CD4-positive, alpha-beta T cell treated with Interferon alpha-2 for 1 hour (primary cell): ENCODE measurements at regions not wholly inside any gene's neighbourhood (a gene's known extent, or its start where the extent isn't known, plus 50 kb on each side); places are given as distances from the start of the nearest gene placed in this dataset.
"Not testable (repeated sequence)": the region's sequence is repeated elsewhere in the genome, so short reads cannot be mapped to it uniquely, and the experiment has no call there.

Source experiments
- DNase-seq, 2 donors: peaks; one replicate each; pipeline ENCODE4 v3.0.0-alpha.2; 2020 to 2022

GRCh38 chr2:72078773-72079172 is 68.9 kb downstream of the CYP26B1 start:
- DNase-seq, result no peak

- DNase-seq, result no peak
Observed at GRCh38 chr2:72077702-72078169, 69.9 kb downstream of the CYP26B1 start.

- not testable (repeated sequence) for DNase-seq
Observed at GRCh38 chr2:72073373-72073772, 74.3 kb downstream of the CYP26B1 start.

- not testable (repeated sequence) for DNase-seq
Observed at GRCh38 chr2:72064197-72064596, 83.5 kb downstream of the CYP26B1 start.

- DNase-seq, result no peak
Observed at GRCh38 chr2:72062336-72062735, 85.3 kb downstream of the CYP26B1 start.

- DNase-seq, result no peak
Observed at GRCh38 chr2:72057308-72057707, 90.4 kb downstream of the CYP26B1 start.

- DNase-seq, result no peak
Observed at GRCh38 chr2:72051971-72052505, 95.6 kb downstream of the CYP26B1 start.

GRCh38 chr2:72051204-72051603 is 96.5 kb downstream of the CYP26B1 start:
- DNase-seq, result no peak

GRCh38 chr2:72050734-72051133 is 96.9 kb downstream of the CYP26B1 start:
- DNase-seq, result no peak

- no peak for DNase-seq
Observed at GRCh38 chr2:72048881-72049477, 98.7 kb downstream of the CYP26B1 start.

GRCh38 chr2:72043985-72044384 is 103.7 kb downstream of the CYP26B1 start:
- no peak for DNase-seq

GRCh38 chr2:72041638-72042111 is 106.0 kb downstream of the CYP26B1 start:
- no peak for DNase-seq

GRCh38 chr2:72040629-72041571 is 106.8 kb downstream of the CYP26B1 start:
- no peak for DNase-seq

- no peak for DNase-seq
Observed at GRCh38 chr2:72038524-72038923, 109.1 kb downstream of the CYP26B1 start.

- no peak for DNase-seq
Observed at GRCh38 chr2:72037261-72037666, 110.4 kb downstream of the CYP26B1 start.

GRCh38 chr2:72036595-72036994 is 111.1 kb downstream of the CYP26B1 start:
- DNase-seq, result no peak

- DNase-seq, result no peak
Observed at GRCh38 chr2:72036173-72036545, 111.5 kb downstream of the CYP26B1 start.

- no peak for DNase-seq
Observed at GRCh38 chr2:72035518-72036172, 112.0 kb downstream of the CYP26B1 start.

- no peak for DNase-seq
Observed at GRCh38 chr2:72034353-72035095, 113.1 kb downstream of the CYP26B1 start.

- DNase-seq, result no peak
Observed at GRCh38 chr2:72033636-72034035, 114.0 kb downstream of the CYP26B1 start.

- no peak for DNase-seq
Observed at GRCh38 chr2:72032481-72033041, 115.1 kb downstream of the CYP26B1 start.
